Natural killer cell treated with Interleukin-12 subunit alpha and Interleukin-12 subunit beta and Interleukin-15 and Interleukin-18, amount 100 ng/mL, for 72 hours (primary cell): ENCODE measurements at regions not wholly inside any gene's neighbourhood (a gene's known extent, or its start where the extent isn't known, plus 50 kb on each side); places are given as distances from the start of the nearest gene placed in this dataset.

Source experiments
- ATAC-seq, 2 donors: fragments of 150-1000 bp; cut with Tn5 transposase in 1 of 2; sonication (Bioruptor Pico), chemical (Tn5 transposase) in 1 of 2; 2 replicates each; pipeline ENCODE4 v1.10.0; 2021
- DNase-seq: peaks from one replicate; pipeline ENCODE4 v3.0.0; 2022; ENCODE audit warnings: low spot score
- H3K27ac Mint-ChIP-seq, 2 donors: 1 replicate in 1 of 2; 2 replicates in 1 of 2; pipeline ENCODE4 v1.8.0; 2022; ENCODE audit warnings: mixed read lengths in 2 of 2, mild to moderate bottlenecking in 1 of 2, moderate library complexity in 1 of 2
- H3K27me3 Mint-ChIP-seq, 2 donors: 1 replicate in 1 of 2; 2 replicates in 1 of 2; pipeline ENCODE4 v1.8.0; 2022; ENCODE audit warnings: mixed read lengths in 2 of 2
- H3K36me3 Mint-ChIP-seq: one replicate; pipeline ENCODE4 v1.8.0; 2022; ENCODE audit warnings: mixed read lengths
- H3K4me1 Mint-ChIP-seq, 2 donors: 1 replicate in 1 of 2; 2 replicates in 1 of 2; pipeline ENCODE4 v1.8.0; 2022; ENCODE audit warnings: low read depth in 2 of 2, mixed read lengths in 2 of 2, mild to moderate bottlenecking in 1 of 2
- H3K4me3 Mint-ChIP-seq: one replicate; pipeline ENCODE4 v1.8.0; 2022; ENCODE audit warnings: mixed read lengths
- H3K9me3 Mint-ChIP-seq: 2 replicates; pipeline ENCODE4 v1.8.0; 2022; ENCODE audit warnings: mixed read lengths

DNA sequence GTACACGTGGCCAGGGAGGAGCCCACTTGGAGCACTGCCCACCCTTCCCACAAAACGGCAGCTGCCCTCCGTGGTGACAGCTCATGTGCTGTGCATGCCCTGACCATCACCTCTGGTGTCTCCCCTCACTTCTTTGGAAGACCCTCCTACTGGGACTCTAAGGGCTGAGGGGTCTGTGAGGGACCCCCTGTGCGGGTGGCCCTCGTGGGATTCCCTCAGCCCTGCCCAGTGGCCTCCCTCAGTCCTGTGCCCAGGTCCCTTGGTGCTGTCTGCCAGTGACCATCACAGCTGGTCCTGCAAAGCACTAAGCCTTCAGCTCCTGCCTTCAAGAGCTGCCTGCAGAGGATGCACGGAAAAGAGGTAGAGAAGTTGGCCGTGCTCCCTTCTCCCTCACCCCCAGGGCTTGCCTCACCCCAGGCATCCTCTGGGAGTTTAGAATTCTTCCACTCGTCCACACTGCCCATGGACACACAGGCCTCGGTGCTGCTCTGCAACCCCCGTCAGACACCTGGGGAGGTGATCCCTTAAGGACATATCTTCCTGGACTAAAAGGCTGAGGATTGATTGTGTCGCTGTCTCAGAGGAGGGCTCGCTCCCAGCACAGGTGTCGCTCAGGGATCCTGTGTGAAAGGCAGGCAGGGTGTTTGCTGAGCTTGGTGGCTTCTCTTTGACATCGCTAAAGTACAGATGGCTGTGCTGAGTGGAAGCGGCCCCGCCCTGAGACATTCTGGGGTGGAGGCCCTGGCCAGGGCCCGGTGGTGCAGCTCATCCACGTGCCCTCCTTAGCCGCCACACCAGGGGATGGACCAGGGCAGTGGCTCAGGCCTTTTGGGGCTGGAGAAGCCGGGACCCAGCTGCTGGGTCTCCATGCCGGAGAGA lies 119.5 kb upstream of the FRMD1 start:
- Mint-ChIP-seq H3K36me3 (no peaks in the 10 kb centered on the region), H3K4me3 (no peak overlapping the region), H3K9me3 (no peaks in the 10 kb centered on the region), H3K27ac (no peak overlapping the region), H3K27me3 (peaks cover under 1 to 8% of the 10 kb centered on the region in 2 donors), H3K4me1 (no peaks in the 10 kb centered on the region)
- peak; percentile 42 for DNase-seq
- peak in 1 of 2 donors; percentile 18 for ATAC-seq

DNA sequence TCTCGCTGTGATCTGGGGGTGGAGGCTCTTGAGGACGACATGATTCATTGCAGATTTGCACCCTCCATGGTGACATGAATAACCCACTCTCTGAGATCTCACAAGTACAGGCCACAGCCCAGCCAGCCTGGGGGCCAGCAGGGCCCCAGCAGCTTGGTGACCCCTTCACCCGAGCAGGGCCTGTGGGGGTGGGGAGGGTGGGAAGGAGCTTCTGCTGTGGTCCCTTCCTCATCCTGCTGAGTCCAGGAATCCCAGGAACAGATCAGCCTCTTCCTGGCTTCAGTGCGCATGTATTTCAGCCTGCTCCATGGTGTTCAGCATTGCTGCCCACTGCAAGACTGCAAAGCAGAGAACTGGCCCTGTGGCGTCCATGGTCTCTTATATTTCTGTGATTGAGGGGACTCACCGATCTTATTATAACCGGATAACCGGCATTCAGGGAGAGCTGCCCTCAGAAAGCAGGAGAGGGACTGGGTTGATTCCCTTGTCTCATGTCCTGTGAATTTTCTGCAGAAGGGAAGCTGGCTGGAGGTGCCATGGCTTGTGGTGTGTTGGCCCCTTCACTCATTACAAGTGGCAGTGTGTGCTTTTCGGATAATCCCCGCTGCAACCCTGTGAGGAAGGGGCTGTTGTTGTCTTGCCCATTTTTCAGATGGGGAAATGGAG lies 118.8 kb upstream of the FRMD1 start:
- no peaks in the 10 kb centered on the region for H3K9me3 Mint-ChIP-seq
- H3K27ac Mint-ChIP-seq = no peak overlapping the region
- no peak overlapping the region for H3K4me3 Mint-ChIP-seq
- H3K36me3 Mint-ChIP-seq = no peaks in the 10 kb centered on the region
- H3K4me1 Mint-ChIP-seq = no peaks in the 10 kb centered on the region
- ATAC-seq (no peak), DNase-seq (no peak)
- H3K27me3 Mint-ChIP-seq = peaks cover 0 to 14% of the 10 kb centered on the region in 2 donors

DNA sequence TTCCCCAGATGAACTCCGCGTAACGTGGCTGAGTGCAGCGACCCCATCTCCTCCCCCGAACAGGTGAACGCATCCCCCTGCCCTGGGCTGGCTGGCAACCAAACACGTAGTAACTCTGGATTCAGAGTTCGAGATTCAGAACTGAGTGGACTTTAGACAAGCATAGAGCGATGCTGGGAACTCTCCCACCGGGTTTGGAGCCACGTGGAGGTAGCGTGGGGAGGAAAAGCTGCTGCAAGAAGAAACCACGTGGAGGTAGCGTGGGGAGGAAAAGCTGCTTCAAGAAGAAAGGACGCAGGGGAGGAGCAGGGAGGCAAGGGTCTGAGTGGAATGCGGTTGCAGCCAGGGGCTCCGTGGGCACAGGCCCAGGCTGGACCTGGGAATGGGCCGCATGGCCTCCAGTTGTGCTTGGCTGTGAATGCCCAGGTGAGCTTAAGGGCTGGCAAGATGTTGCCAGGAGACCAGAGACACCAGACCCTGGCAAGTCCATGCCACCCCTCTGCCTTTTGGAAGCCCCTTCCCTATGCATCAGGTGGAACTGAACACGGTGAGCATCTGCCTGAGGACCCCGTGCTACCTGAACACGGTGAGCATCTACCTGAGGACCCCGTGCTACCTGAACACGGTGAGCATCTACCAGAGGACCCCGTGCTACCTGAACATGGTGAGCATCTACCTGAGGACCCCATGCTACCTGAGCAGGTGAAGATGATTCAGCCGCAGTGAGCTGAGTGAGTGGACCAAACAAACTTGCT lies 118.0 kb upstream of the FRMD1 start:
- Mint-ChIP-seq H3K9me3 (no peaks in the 10 kb centered on the region), H3K36me3 (no peaks in the 10 kb centered on the region), H3K27me3 (peaks cover 0 to 15% of the 10 kb centered on the region in 2 donors), H3K4me3 (no peak overlapping the region), H3K4me1 (no peaks in the 10 kb centered on the region), H3K27ac (no peak overlapping the region)
- ATAC-seq = no peak
- peak; percentile 51 for DNase-seq

GRCh38 chr6:168196385-168196860 lies 117.4 kb upstream of the FRMD1 start:
- Mint-ChIP-seq H3K27me3 (peaks cover 0 to 14% of the 10 kb centered on the region in 2 donors), H3K9me3 (no peaks in the 10 kb centered on the region), H3K27ac (no peak overlapping the region), H3K4me1 (no peaks in the 10 kb centered on the region), H3K36me3 (no peaks in the 10 kb centered on the region), H3K4me3 (no peak overlapping the region)
- ATAC-seq (no peak), DNase-seq (no peak)

- no peak overlapping the region for H3K27ac Mint-ChIP-seq
Observed at GRCh38 chr6:168195712-168196111, 116.7 kb upstream of the FRMD1 start.

DNA sequence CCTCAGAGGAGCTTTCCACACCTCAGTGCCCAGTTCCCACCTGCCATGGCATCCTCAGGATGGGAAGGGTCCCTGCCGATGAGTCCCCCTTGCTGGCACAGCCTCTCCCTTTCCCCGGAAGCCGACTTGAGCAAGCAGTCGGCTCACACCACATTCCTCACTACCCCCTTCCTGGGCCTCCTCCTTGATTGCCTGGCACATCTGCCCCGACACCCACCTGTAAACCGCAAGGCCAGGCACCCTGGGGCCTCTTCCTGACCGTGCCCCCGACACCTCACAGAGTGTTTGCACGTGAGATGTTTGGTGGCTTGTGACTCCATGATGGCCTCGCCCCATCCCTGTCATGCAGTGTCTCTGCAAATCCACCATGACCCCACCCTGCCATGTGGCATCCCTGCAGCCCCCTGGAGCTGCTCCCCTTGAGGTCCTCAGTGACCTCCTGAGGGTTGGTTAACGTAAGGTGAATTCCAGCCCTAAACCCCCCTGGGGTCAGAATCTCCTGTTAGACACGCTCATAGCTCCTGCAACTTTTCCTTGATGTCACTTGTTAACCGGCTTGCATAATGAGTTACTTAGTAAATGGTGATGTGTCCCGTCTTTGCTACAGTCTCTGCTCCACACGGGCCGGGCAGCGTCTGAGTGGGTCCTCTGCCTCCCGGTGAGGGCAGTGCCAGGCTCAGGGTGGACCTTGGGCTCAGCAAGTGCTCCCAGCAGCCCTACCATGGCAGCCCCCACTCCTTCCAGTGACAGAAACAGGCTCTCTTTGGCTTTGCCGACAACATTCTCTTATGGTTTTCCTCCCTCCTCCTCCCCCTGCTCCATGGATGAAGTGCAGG lies 115.9 kb upstream of the FRMD1 start:
- Mint-ChIP-seq H3K9me3 (no peaks in the 10 kb centered on the region), H3K4me3 (no peak overlapping the region), H3K36me3 (no peaks in the 10 kb centered on the region), H3K27ac (no peak overlapping the region), H3K27me3 (peaks cover 0 to 14% of the 10 kb centered on the region in 2 donors), H3K4me1 (no peaks in the 10 kb centered on the region)
- DNase-seq = peak; percentile 56
- no peak for ATAC-seq

More at GRCh38 chr6:168195712-168196111, 116.7 kb upstream of the FRMD1 start:
- ATAC-seq = no peak
- Mint-ChIP-seq H3K4me1 (no peaks in the 10 kb centered on the region), H3K4me3 (no peak overlapping the region), H3K36me3 (no peaks in the 10 kb centered on the region), H3K27me3 (peaks cover 0 to 14% of the 10 kb centered on the region in 2 donors), H3K9me3 (no peaks in the 10 kb centered on the region)
- peak; percentile 28 for DNase-seq

GRCh38 chr6:168193816-168194721 lies 115.1 kb upstream of the FRMD1 start:
- peaks cover 0 to 14% of the 10 kb centered on the region in 2 donors for H3K27me3 Mint-ChIP-seq
- no peak overlapping the region for H3K4me3 Mint-ChIP-seq
- H3K4me1 Mint-ChIP-seq = no peaks in the 10 kb centered on the region
- no peaks in the 10 kb centered on the region for H3K36me3 Mint-ChIP-seq
- H3K9me3 Mint-ChIP-seq = no peaks in the 10 kb centered on the region
- no peak overlapping the region for H3K27ac Mint-ChIP-seq
- DNase-seq (peak; percentile 54), ATAC-seq (no peak)

DNA sequence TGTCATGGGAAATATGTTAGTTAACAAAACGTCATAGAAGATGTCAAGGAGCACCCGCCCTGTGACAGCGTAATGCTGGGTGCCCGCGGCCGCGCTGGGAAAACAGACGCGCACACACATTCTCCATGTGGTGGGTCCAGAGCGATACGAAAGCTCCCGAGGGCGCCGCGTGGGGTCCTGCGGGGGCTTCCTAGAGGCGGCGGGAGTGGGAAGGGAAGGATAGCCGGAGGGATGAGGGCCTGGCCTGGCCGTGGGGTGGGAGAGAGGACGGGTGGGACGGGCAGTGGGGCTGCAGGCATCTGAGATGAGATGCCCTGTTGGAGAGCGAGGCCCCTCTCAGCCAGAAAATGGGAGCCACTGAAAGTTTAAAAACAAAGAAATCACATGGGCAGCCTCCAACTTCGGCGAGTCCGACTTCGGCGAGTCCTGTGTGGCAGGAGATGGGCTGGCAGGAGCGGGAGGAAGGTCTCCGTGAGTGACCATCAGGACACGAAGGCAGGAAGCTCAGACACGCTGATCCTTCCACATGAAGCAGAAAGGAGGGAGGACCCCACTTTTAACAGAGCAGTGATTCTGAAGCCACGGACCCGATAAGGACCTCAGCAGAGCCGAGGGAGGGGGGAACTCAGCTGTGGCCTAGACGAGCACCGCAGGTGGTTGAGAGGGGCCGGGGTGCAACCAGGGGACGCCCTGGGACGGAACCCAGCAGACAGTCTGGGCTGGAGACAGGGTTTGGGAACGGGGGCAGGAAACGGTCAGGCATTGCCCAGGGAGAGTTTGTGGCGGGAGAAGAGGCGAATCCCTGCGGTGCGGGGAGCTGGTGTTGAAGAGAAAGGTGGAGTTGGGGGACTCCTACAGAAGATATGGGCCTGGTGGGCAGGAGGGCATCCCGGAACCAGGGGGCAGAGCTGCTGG lies 114.1 kb upstream of the FRMD1 start:
- no peak overlapping the region for H3K27ac Mint-ChIP-seq
- DNase-seq (peak; percentile 45), ATAC-seq (no peak)
- no peaks in the 10 kb centered on the region for H3K4me1 Mint-ChIP-seq
- H3K9me3 Mint-ChIP-seq = no peaks in the 10 kb centered on the region
- H3K36me3 Mint-ChIP-seq = no peaks in the 10 kb centered on the region
- H3K4me3 Mint-ChIP-seq = no peak overlapping the region
- peaks cover 0 to 14% of the 10 kb centered on the region in 2 donors for H3K27me3 Mint-ChIP-seq

GRCh38 chr6:168192195-168192900 lies 113.3 kb upstream of the FRMD1 start:
- no peaks in the 10 kb centered on the region for H3K4me1 Mint-ChIP-seq
- DNase-seq (peak; percentile 31), ATAC-seq (no peak)
- H3K27ac Mint-ChIP-seq = no peak overlapping the region
- no peak overlapping the region for H3K4me3 Mint-ChIP-seq
- no peaks in the 10 kb centered on the region for H3K9me3 Mint-ChIP-seq
- H3K27me3 Mint-ChIP-seq = peaks cover 0 to 14% of the 10 kb centered on the region in 2 donors
- no peaks in the 10 kb centered on the region for H3K36me3 Mint-ChIP-seq

DNA sequence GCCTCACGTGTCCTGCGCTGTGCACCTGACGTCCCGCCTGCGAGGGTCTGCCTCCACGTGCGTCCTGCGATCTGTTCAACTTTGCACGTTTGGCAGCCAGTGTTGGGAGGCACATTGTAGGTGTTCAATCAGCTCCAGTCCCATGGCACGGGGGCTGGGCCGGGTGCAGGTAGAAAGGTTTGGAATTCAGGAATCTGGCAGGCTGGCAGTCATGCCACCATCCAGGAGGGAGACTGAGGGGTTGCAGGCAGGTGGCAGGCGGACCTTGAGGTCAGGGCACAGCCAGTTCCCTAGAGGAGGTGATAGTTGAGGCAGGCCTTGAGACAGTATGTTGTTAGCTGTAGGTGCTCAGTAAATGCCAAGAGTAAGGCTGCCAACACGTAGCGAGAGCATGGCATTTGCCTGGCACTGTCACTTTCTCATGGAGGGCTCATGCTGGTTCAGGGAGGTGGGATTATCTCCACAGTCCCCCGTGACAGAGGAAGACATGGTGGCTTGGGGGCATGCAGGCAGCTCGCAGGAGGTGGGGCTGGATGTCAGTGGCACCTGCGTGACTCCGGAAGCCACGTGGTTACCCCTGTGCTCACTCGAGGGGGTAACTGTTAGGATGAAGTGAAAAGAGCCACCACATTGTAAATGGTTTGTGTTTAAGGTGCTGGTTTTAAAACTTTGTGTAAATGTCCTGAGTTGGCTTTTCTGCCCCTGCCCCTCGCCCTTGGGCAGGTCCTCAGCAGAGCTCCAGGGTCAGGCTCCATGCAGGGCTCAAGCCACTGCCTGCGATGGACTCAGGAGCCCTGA lies 111.8 kb upstream of the FRMD1 start:
- Mint-ChIP-seq H3K27ac (no peak overlapping the region), H3K9me3 (no peaks in the 10 kb centered on the region), H3K27me3 (peaks cover 0 to 14% of the 10 kb centered on the region in 2 donors), H3K4me3 (no peak overlapping the region), H3K36me3 (no peaks in the 10 kb centered on the region), H3K4me1 (no peaks in the 10 kb centered on the region)
- no peak for ATAC-seq
- peak; percentile 49 for DNase-seq
